ENCODE measurements at regions not wholly inside any gene's neighbourhood (a gene's known extent, or its start where the extent isn't known, plus 50 kb on each side); places are given as distances from the start of the nearest gene placed in this dataset.

GRCh38 chr7:91345449-91345848 is 81.2 kb downstream of the FZD1 start:
- TF ChIP-seq CTCF (IDR thresholded peaks at IDR 0.05) (no peak), ZFX (IDR thresholded peaks at IDR 0.05; ENCODE audit: borderline replicate concordance) (no peak)

Measured in 22Rv1 (cell line).